ENCODE measurements at regions not wholly inside any gene's neighbourhood (a gene's known extent, or its start where the extent isn't known, plus 50 kb on each side); places are given as distances from the start of the nearest gene placed in this dataset.

GRCh38 chr11:69393865-69394233, 87.6 kb upstream of the LINC01488 start:
- no peaks in the 10 kb centered on the region for H3K36me3 ChIP-seq (ENCODE audit: control insufficient read depth in 3 of 3, insufficient read depth in 3 of 3, low read length in 3 of 3)
- H3K9me3 ChIP-seq (ENCODE audit: control insufficient read depth in 3 of 3, low read length in 3 of 3), result peaks cover 0 to 1% (median under 1%) of the 10 kb centered on the region in 3 donors
- peaks cover 4 to 27% (median 24%) of the 10 kb centered on the region in 3 donors for H3K27me3 ChIP-seq (ENCODE audit: control insufficient read depth in 3 of 3, insufficient read depth in 3 of 3, low read length in 3 of 3)
- H3K9ac ChIP-seq (ENCODE audit: low read depth in 1 of 3, low read length in 3 of 3), result no peak overlapping the region
- no peak overlapping the region for H3K4me3 ChIP-seq (ENCODE audit: low read length in 3 of 3)
- no peak overlapping the region for H3K27ac ChIP-seq (ENCODE audit: low read depth, low read length)
- H3K4me1 ChIP-seq (ENCODE audit: control insufficient read depth in 3 of 3, insufficient read depth in 3 of 3, low read length in 3 of 3), result no peaks in the 10 kb centered on the region

- Histone ChIP-seq H3K27me3 (ENCODE audit: control insufficient read depth in 3 of 3, insufficient read depth in 3 of 3, low read length in 3 of 3) (peaks cover 4 to 31% (median 24%) of the 10 kb centered on the region in 3 donors), H3K4me3 (ENCODE audit: low read length in 3 of 3) (no peak overlapping the region), H3K4me1 (ENCODE audit: control insufficient read depth in 3 of 3, insufficient read depth in 3 of 3, low read length in 3 of 3) (peaks cover 0 to 3% (median 1%) of the 10 kb centered on the region in 3 donors), H3K9ac (ENCODE audit: low read depth in 1 of 3, low read length in 3 of 3) (no peak overlapping the region), H3K27ac (ENCODE audit: low read depth, low read length) (no peak overlapping the region), H3K9me3 (ENCODE audit: control insufficient read depth in 3 of 3, low read length in 3 of 3) (peaks cover 0 to 2% (median 0%) of the 10 kb centered on the region in 3 donors), H3K36me3 (ENCODE audit: control insufficient read depth in 3 of 3, insufficient read depth in 3 of 3, low read length in 3 of 3) (no peaks in the 10 kb centered on the region)
Observed at GRCh38 chr11:69394234-69394868, 87.1 kb upstream of the LINC01488 start.

GRCh38 chr11:69394869-69395246, 86.6 kb upstream of the LINC01488 start:
- Histone ChIP-seq H3K4me3 (ENCODE audit: low read length in 3 of 3) (no peak overlapping the region), H3K36me3 (ENCODE audit: control insufficient read depth in 3 of 3, insufficient read depth in 3 of 3, low read length in 3 of 3) (no peaks in the 10 kb centered on the region), H3K27me3 (ENCODE audit: control insufficient read depth in 3 of 3, insufficient read depth in 3 of 3, low read length in 3 of 3) (peaks cover 4 to 32% (median 24%) of the 10 kb centered on the region in 3 donors), H3K9me3 (ENCODE audit: control insufficient read depth in 3 of 3, low read length in 3 of 3) (peaks cover 0 to 2% (median 0%) of the 10 kb centered on the region in 3 donors), H3K27ac (ENCODE audit: low read depth, low read length) (no peak overlapping the region), H3K9ac (ENCODE audit: low read depth in 1 of 3, low read length in 3 of 3) (no peak overlapping the region), H3K4me1 (ENCODE audit: control insufficient read depth in 3 of 3, insufficient read depth in 3 of 3, low read length in 3 of 3) (peaks cover 0 to 3% (median 3%) of the 10 kb centered on the region in 3 donors)

GRCh38 chr11:69395287-69395686, 86.2 kb upstream of the LINC01488 start:
- Histone ChIP-seq H3K4me3 (ENCODE audit: low read length in 3 of 3) (no peak overlapping the region), H3K27ac (ENCODE audit: low read depth, low read length) (no peak overlapping the region), H3K9ac (ENCODE audit: low read depth in 1 of 3, low read length in 3 of 3) (no peak overlapping the region), H3K9me3 (ENCODE audit: control insufficient read depth in 3 of 3, low read length in 3 of 3) (peaks cover 0 to 2% (median 0%) of the 10 kb centered on the region in 3 donors), H3K27me3 (ENCODE audit: control insufficient read depth in 3 of 3, insufficient read depth in 3 of 3, low read length in 3 of 3) (peaks cover 4 to 32% (median 24%) of the 10 kb centered on the region in 3 donors), H3K4me1 (ENCODE audit: control insufficient read depth in 3 of 3, insufficient read depth in 3 of 3, low read length in 3 of 3) (peaks cover 0 to 3% (median 3%) of the 10 kb centered on the region in 3 donors), H3K36me3 (ENCODE audit: control insufficient read depth in 3 of 3, insufficient read depth in 3 of 3, low read length in 3 of 3) (no peaks in the 10 kb centered on the region)

- no peaks in the 10 kb centered on the region for H3K36me3 ChIP-seq (ENCODE audit: control insufficient read depth in 3 of 3, insufficient read depth in 3 of 3, low read length in 3 of 3)
- no peak overlapping the region for H3K4me3 ChIP-seq (ENCODE audit: low read length in 3 of 3)
- H3K4me1 ChIP-seq (ENCODE audit: control insufficient read depth in 3 of 3, insufficient read depth in 3 of 3, low read length in 3 of 3), result peaks cover 0 to 3% (median 3%) of the 10 kb centered on the region in 3 donors
- peaks cover 0 to 2% (median 0%) of the 10 kb centered on the region in 3 donors for H3K9me3 ChIP-seq (ENCODE audit: control insufficient read depth in 3 of 3, low read length in 3 of 3)
- H3K27ac ChIP-seq (ENCODE audit: low read depth, low read length), result no peak overlapping the region
- H3K9ac ChIP-seq (ENCODE audit: low read depth in 1 of 3, low read length in 3 of 3), result no peak overlapping the region
- H3K27me3 ChIP-seq (ENCODE audit: control insufficient read depth in 3 of 3, insufficient read depth in 3 of 3, low read length in 3 of 3), result peaks cover 4 to 30% (median 21%) of the 10 kb centered on the region in 3 donors
Observed at GRCh38 chr11:69396051-69396947, 85.2 kb upstream of the LINC01488 start.

GRCh38 chr11:69396948-69397307, 84.5 kb upstream of the LINC01488 start:
- no peak overlapping the region for H3K9ac ChIP-seq (ENCODE audit: low read depth in 1 of 3, low read length in 3 of 3)
- peaks cover 0 to 2% (median 0%) of the 10 kb centered on the region in 3 donors for H3K9me3 ChIP-seq (ENCODE audit: control insufficient read depth in 3 of 3, low read length in 3 of 3)
- H3K4me1 ChIP-seq (ENCODE audit: control insufficient read depth in 3 of 3, insufficient read depth in 3 of 3, low read length in 3 of 3), result peaks cover 0 to 3% (median 3%) of the 10 kb centered on the region in 3 donors
- H3K4me3 ChIP-seq (ENCODE audit: low read length in 3 of 3), result no peak overlapping the region
- peaks cover 4 to 24% (median 20%) of the 10 kb centered on the region in 3 donors for H3K27me3 ChIP-seq (ENCODE audit: control insufficient read depth in 3 of 3, insufficient read depth in 3 of 3, low read length in 3 of 3)
- H3K27ac ChIP-seq (ENCODE audit: low read depth, low read length), result no peak overlapping the region
- no peaks in the 10 kb centered on the region for H3K36me3 ChIP-seq (ENCODE audit: control insufficient read depth in 3 of 3, insufficient read depth in 3 of 3, low read length in 3 of 3)

- Histone ChIP-seq H3K4me1 (ENCODE audit: control insufficient read depth in 3 of 3, insufficient read depth in 3 of 3, low read length in 3 of 3) (peaks cover 0 to 3% (median 3%) of the 10 kb centered on the region in 3 donors), H3K9me3 (ENCODE audit: control insufficient read depth in 3 of 3, low read length in 3 of 3) (peaks cover 0 to 3% (median 2%) of the 10 kb centered on the region in 3 donors), H3K4me3 (ENCODE audit: low read length in 3 of 3) (no peak overlapping the region), H3K27me3 (ENCODE audit: control insufficient read depth in 3 of 3, insufficient read depth in 3 of 3, low read length in 3 of 3) (peaks cover 2 to 20% (median 16%) of the 10 kb centered on the region in 3 donors), H3K36me3 (ENCODE audit: control insufficient read depth in 3 of 3, insufficient read depth in 3 of 3, low read length in 3 of 3) (no peaks in the 10 kb centered on the region), H3K27ac (ENCODE audit: low read depth, low read length) (no peak overlapping the region), H3K9ac (ENCODE audit: low read depth in 1 of 3, low read length in 3 of 3) (no peak overlapping the region)
Observed at GRCh38 chr11:69397732-69398131, 83.7 kb upstream of the LINC01488 start.

- Histone ChIP-seq H3K9ac (ENCODE audit: low read depth in 1 of 3, low read length in 3 of 3) (no peak overlapping the region), H3K27ac (ENCODE audit: low read depth, low read length) (no peak overlapping the region), H3K27me3 (ENCODE audit: control insufficient read depth in 3 of 3, insufficient read depth in 3 of 3, low read length in 3 of 3) (peaks cover 0 to 11% (median 7%) of the 10 kb centered on the region in 3 donors), H3K4me1 (ENCODE audit: control insufficient read depth in 3 of 3, insufficient read depth in 3 of 3, low read length in 3 of 3) (peaks cover 0 to 3% (median 3%) of the 10 kb centered on the region in 3 donors), H3K4me3 (ENCODE audit: low read length in 3 of 3) (no peak overlapping the region), H3K36me3 (ENCODE audit: control insufficient read depth in 3 of 3, insufficient read depth in 3 of 3, low read length in 3 of 3) (no peaks in the 10 kb centered on the region), H3K9me3 (ENCODE audit: control insufficient read depth in 3 of 3, low read length in 3 of 3) (peaks cover 0 to 5% (median 2%) of the 10 kb centered on the region in 3 donors)
Observed at GRCh38 chr11:69398529-69399492, 82.7 kb upstream of the LINC01488 start.

GRCh38 chr11:69400140-69400539, 81.3 kb upstream of the LINC01488 start:
- Histone ChIP-seq H3K9me3 (ENCODE audit: control insufficient read depth in 3 of 3, low read length in 3 of 3) (peaks cover 0 to 5% (median 2%) of the 10 kb centered on the region in 3 donors), H3K36me3 (ENCODE audit: control insufficient read depth in 3 of 3, insufficient read depth in 3 of 3, low read length in 3 of 3) (no peaks in the 10 kb centered on the region), H3K9ac (ENCODE audit: low read depth in 1 of 3, low read length in 3 of 3) (no peak overlapping the region), H3K4me1 (ENCODE audit: control insufficient read depth in 3 of 3, insufficient read depth in 3 of 3, low read length in 3 of 3) (peaks cover 0 to 3% (median 3%) of the 10 kb centered on the region in 3 donors), H3K4me3 (ENCODE audit: low read length in 3 of 3) (no peak overlapping the region), H3K27me3 (ENCODE audit: control insufficient read depth in 3 of 3, insufficient read depth in 3 of 3, low read length in 3 of 3) (peaks cover 0 to 4% (median 0%) of the 10 kb centered on the region in 3 donors), H3K27ac (ENCODE audit: low read depth, low read length) (no peak overlapping the region)
